Neural cell (in vitro differentiated cells): ENCODE measurements at regions not wholly inside any gene's neighbourhood (a gene's known extent, or its start where the extent isn't known, plus 50 kb on each side); places are given as distances from the start of the nearest gene placed in this dataset.

Experiments
- H2AFZ ChIP-seq: fragments of 200-600, 300-800 bp; sonication (generic), shearing (Covaris generic); 2 replicates; pipeline ENCODE4 v1.6.0; 2014; ENCODE audit warnings: low read depth, mild to moderate bottlenecking, antibody characterized with exemption, low read length, moderate library complexity
- H3F3A ChIP-seq: fragments of 200-600 bp; shearing (Covaris generic); 2 replicates; pipeline ENCODE4 v1.6.1; 2016; ENCODE audit warnings: mild to moderate bottlenecking, moderate library complexity, mixed read lengths, antibody characterized with exemption, low read length; ENCODE audit not compliant: insufficient read depth, poor library complexity, severe bottlenecking
- H3K27ac ChIP-seq: fragments of 200-600, 300-800 bp; sonication (generic), shearing (Covaris generic); 2 replicates; pipeline ENCODE4 v1.5.1; 2014; ENCODE audit warnings: mild to moderate bottlenecking, low read length, moderate library complexity
- H3K27me3 ChIP-seq: fragments of 300-800, 200-600 bp; sonication (generic), shearing (Covaris generic); 2 replicates; pipeline ENCODE4 v1.6.0; 2014; ENCODE audit warnings: mild to moderate bottlenecking, low read depth, low read length, moderate library complexity; ENCODE audit not compliant: insufficient read depth
- H3K36me3 ChIP-seq: fragments of 300-800, 200-600 bp; sonication (generic), shearing (Covaris generic); 2 replicates; pipeline ENCODE4 v1.5.1; 2014; ENCODE audit warnings: mild to moderate bottlenecking, antibody characterized with exemption, low read length, moderate library complexity; ENCODE audit not compliant: insufficient read depth
- H3K4me2 ChIP-seq: fragments of 300-800, 200-600 bp; sonication (generic), shearing (Covaris generic); 2 replicates; pipeline ENCODE4 v1.6.0; 2014; ENCODE audit warnings: mild to moderate bottlenecking, low read length
- H3K4me3 ChIP-seq: fragments of 300-800, 200-600 bp; sonication (generic), shearing (Covaris generic); 2 replicates; pipeline ENCODE4 v1.5.1; 2014; ENCODE audit warnings: mild to moderate bottlenecking, low read length, moderate library complexity
- H3K79me2 ChIP-seq: fragments of 200-600 bp; shearing (Covaris generic); replicated peaks from 2 replicates; pipeline ENCODE4 v1.6.0; 2014; ENCODE audit warnings: mild to moderate bottlenecking, low read length, moderate library complexity; ENCODE audit not compliant: insufficient read depth
- H3K9ac ChIP-seq: fragments of 300-800, 200-600 bp; sonication (generic), shearing (Covaris generic); 2 replicates; pipeline ENCODE4 v1.6.1; 2016; ENCODE audit warnings: mild to moderate bottlenecking, low read length, mixed read lengths
- H3K9me2 ChIP-seq: fragments of 200-600 bp; shearing (Covaris generic); 2 replicates; pipeline ENCODE4 v1.6.1; 2016; ENCODE audit warnings: mild to moderate bottlenecking, low read length, mixed read lengths; ENCODE audit not compliant: insufficient read depth
- H3K9me3 ChIP-seq: fragments of 200-600, 300-800 bp; sonication (generic), shearing (Covaris generic); 2 replicates; pipeline ENCODE4 v1.6.1; 2016; ENCODE audit warnings: mild to moderate bottlenecking, mixed run types, low read length, moderate library complexity, mixed read lengths
- H4K20me1 ChIP-seq: fragments of 200-600 bp; shearing (Covaris generic); 2 replicates; pipeline ENCODE4 v1.6.1; 2016; ENCODE audit warnings: mild to moderate bottlenecking, mixed run types; ENCODE audit not compliant: insufficient read depth
- EP300 ChIP-seq: fragments of 450-650 bp; conservative IDR thresholded peaks from 2 replicates; pipeline ENCODE4 v1.6.1; 2014; ENCODE audit warnings: antibody characterized with exemption, mild to moderate bottlenecking, moderate library complexity; ENCODE audit not compliant: poor library complexity, severe bottlenecking
- EZH2 ChIP-seq: fragments of 200-600, 300-800 bp; shearing (Covaris generic), sonication (generic); IDR thresholded peaks from 2 replicates; pipeline ENCODE4 v1.6.1; 2014; ENCODE audit warnings: antibody characterized with exemption, low read length, borderline replicate concordance, mild to moderate bottlenecking; ENCODE audit not compliant: insufficient read depth, poor library complexity, severe bottlenecking
- MXI1 ChIP-seq: fragments of 450-650 bp; conservative IDR thresholded peaks from 2 replicates; pipeline ENCODE4 v1.6.1; 2014; ENCODE audit warnings: antibody characterized with exemption, mild to moderate bottlenecking; ENCODE audit not compliant: poor library complexity, severe bottlenecking
- POLR2AphosphoS5 ChIP-seq: IDR thresholded peaks from 2 replicates; pipeline ENCODE4 v1.6.1; 2012
- RAD21 ChIP-seq: fragments of 450-650 bp; conservative IDR thresholded peaks from 2 replicates; pipeline ENCODE4 v1.6.1; 2014; ENCODE audit warnings: antibody characterized with exemption, mild to moderate bottlenecking, moderate library complexity
- SMC3 ChIP-seq: fragments of 450-650 bp; conservative IDR thresholded peaks from 2 replicates; pipeline ENCODE4 v1.6.1; 2014; ENCODE audit warnings: antibody characterized with exemption, mild to moderate bottlenecking, moderate library complexity; ENCODE audit not compliant: poor library complexity
- TAF1 ChIP-seq: IDR thresholded peaks from 2 replicates; pipeline ENCODE4 v1.6.1; 2012; ENCODE audit warnings: low read depth
- TF ChIP-seq, protein P1 (sequence below): fragments of 450-650 bp; IDR thresholded peaks from 2 replicates; pipeline ENCODE4 v1.5.1; 2014; ENCODE audit warnings: antibody characterized with exemption, mild to moderate bottlenecking, moderate library complexity; ENCODE audit not compliant: poor library complexity, severe bottlenecking
- TF ChIP-seq, protein P2 (sequence below): IDR thresholded peaks from 2 replicates; pipeline ENCODE4 v1.6.1; 2012; ENCODE audit warnings: borderline replicate concordance

DNA sequence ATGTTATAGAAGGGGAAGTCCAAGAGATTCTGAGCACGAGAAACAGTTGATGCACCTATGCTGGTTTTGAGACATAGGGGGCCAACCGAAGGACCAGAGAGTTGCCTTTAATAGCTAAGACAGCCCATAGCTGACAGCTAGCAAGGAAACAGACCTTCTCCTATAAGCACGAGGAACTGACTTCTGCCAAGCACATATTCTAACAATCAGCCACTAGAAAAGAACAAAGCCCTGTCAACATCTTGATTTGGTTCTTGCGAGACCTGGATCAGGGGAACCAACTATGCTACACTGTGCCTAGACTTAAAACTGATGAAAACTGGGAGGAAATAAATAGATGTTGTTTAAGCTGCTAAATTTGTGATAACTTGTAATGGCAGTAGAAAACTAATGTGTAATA is 785.6 kb downstream of the TMTC2 start:
- Histone ChIP-seq H3K27me3 (no peaks in the 10 kb centered on the region), H3F3A (peaks cover 4% of the 10 kb centered on the region), H3K36me3 (no peaks in the 10 kb centered on the region), H3K9me2 (no peaks in the 10 kb centered on the region), H3K27ac (no peak overlapping the region), H3K79me2 (no peaks in the 10 kb centered on the region), H3K9me3 (no peaks in the 10 kb centered on the region), H3K4me3 (no peak overlapping the region), H3K9ac (no peak overlapping the region), H2AFZ (no peak overlapping the region), H3K4me2 (no peak overlapping the region), H4K20me1 (no peaks in the 10 kb centered on the region)
- no peak for TF ChIP-seq MXI1

DNA sequence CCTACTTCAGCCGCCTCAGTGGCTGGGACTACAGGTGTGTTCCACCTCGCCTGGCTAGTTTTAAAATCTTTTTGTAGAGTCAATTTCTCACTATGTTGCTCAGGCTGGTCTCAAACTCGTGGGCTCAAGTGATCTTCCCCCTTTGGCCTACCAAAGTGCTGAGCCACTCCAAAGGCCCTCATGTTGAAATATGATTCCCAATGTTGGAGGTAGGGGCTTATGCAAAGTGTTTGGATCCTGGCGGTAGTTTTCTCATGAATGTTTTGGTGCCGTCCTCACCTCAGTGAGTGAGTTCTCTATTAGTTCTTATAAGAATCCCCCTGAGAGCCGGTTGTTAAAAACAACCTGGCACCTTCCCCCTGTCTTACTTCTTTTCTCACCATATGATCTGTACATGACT is 784.6 kb downstream of the TMTC2 start:
- H3K27ac ChIP-seq = no peak overlapping the region
- no peaks in the 10 kb centered on the region for H3K79me2 ChIP-seq
- H3K9me2 ChIP-seq = no peaks in the 10 kb centered on the region
- no peaks in the 10 kb centered on the region for H3K9me3 ChIP-seq
- H3K4me3 ChIP-seq = no peak overlapping the region
- no peak overlapping the region for H3K9ac ChIP-seq
- no peak overlapping the region for H3K4me2 ChIP-seq
- no peaks in the 10 kb centered on the region for H4K20me1 ChIP-seq
- no peaks in the 10 kb centered on the region for H3K36me3 ChIP-seq
- H2AFZ ChIP-seq = no peak overlapping the region
- no peak for TF ChIP-seq MXI1
- TF ChIP-seq TAF1 = no peak
- TF ChIP-seq POLR2AphosphoS5 = no peak
- TF ChIP-seq EP300 = no peak
- TF ChIP-seq SMC3 = no peak
- no peak for TF ChIP-seq EZH2
- TF ChIP-seq, protein P1, sequence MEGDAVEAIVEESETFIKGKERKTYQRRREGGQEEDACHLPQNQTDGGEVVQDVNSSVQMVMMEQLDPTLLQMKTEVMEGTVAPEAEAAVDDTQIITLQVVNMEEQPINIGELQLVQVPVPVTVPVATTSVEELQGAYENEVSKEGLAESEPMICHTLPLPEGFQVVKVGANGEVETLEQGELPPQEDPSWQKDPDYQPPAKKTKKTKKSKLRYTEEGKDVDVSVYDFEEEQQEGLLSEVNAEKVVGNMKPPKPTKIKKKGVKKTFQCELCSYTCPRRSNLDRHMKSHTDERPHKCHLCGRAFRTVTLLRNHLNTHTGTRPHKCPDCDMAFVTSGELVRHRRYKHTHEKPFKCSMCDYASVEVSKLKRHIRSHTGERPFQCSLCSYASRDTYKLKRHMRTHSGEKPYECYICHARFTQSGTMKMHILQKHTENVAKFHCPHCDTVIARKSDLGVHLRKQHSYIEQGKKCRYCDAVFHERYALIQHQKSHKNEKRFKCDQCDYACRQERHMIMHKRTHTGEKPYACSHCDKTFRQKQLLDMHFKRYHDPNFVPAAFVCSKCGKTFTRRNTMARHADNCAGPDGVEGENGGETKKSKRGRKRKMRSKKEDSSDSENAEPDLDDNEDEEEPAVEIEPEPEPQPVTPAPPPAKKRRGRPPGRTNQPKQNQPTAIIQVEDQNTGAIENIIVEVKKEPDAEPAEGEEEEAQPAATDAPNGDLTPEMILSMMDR = no peak
- no peak for TF ChIP-seq RAD21
- H3K27me3 ChIP-seq = no peaks in the 10 kb centered on the region
- H3F3A ChIP-seq = peaks cover 4% of the 10 kb centered on the region

DNA sequence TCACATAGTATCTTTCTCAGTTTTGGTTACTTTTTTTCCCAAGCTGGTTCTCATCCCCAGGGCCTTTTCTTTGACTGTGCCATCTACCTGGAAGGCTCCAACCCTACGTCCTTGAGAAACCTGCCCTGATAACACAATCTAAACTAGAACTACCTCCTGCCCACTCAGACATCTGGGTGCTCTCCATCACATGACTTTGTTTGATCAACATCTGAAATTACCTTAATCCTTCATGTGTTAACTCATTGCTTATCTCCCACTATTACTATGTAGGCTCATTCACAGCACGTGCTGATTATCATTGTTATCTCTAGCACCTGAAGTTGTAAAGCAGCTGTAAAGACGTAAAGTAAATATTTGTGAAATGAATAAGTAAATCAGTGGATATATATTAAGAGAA is 784.0 kb downstream of the TMTC2 start:
- Histone ChIP-seq H2AFZ (no peak overlapping the region), H3F3A (peaks cover 4% of the 10 kb centered on the region), H3K4me3 (no peak overlapping the region), H3K27ac (no peak overlapping the region), H4K20me1 (no peaks in the 10 kb centered on the region), H3K9ac (no peak overlapping the region), H3K27me3 (no peaks in the 10 kb centered on the region), H3K9me2 (no peaks in the 10 kb centered on the region), H3K79me2 (no peaks in the 10 kb centered on the region), H3K9me3 (no peaks in the 10 kb centered on the region), H3K4me2 (no peak overlapping the region), H3K36me3 (no peaks in the 10 kb centered on the region)
- TF ChIP-seq, protein P2, sequence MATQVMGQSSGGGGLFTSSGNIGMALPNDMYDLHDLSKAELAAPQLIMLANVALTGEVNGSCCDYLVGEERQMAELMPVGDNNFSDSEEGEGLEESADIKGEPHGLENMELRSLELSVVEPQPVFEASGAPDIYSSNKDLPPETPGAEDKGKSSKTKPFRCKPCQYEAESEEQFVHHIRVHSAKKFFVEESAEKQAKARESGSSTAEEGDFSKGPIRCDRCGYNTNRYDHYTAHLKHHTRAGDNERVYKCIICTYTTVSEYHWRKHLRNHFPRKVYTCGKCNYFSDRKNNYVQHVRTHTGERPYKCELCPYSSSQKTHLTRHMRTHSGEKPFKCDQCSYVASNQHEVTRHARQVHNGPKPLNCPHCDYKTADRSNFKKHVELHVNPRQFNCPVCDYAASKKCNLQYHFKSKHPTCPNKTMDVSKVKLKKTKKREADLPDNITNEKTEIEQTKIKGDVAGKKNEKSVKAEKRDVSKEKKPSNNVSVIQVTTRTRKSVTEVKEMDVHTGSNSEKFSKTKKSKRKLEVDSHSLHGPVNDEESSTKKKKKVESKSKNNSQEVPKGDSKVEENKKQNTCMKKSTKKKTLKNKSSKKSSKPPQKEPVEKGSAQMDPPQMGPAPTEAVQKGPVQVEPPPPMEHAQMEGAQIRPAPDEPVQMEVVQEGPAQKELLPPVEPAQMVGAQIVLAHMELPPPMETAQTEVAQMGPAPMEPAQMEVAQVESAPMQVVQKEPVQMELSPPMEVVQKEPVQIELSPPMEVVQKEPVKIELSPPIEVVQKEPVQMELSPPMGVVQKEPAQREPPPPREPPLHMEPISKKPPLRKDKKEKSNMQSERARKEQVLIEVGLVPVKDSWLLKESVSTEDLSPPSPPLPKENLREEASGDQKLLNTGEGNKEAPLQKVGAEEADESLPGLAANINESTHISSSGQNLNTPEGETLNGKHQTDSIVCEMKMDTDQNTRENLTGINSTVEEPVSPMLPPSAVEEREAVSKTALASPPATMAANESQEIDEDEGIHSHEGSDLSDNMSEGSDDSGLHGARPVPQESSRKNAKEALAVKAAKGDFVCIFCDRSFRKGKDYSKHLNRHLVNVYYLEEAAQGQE = no peak
- no peak for TF ChIP-seq MXI1
- TF ChIP-seq EP300 = no peak
- no peak for TF ChIP-seq POLR2AphosphoS5
- no peak for TF ChIP-seq RAD21
- TF ChIP-seq SMC3 = no peak
- TF ChIP-seq TAF1 = no peak
- no peak for TF ChIP-seq EZH2
- TF ChIP-seq, protein P1 = no peak
